HG02852 (cell line): ENCODE measurements at regions not wholly inside any gene's neighbourhood (a gene's known extent, or its start where the extent isn't known, plus 50 kb on each side); places are given as distances from the start of the nearest gene placed in this dataset.
"Not testable (repeated sequence)": the region's sequence is repeated elsewhere in the genome, so short reads cannot be mapped to it uniquely, and the experiment has no call there.

Experiments
- ATAC-seq: cut with Tn5 transposase; IDR thresholded peaks from one replicate; pipeline ENCODE4 v1.9.1; 2021; ENCODE audit warnings: mild to moderate bottlenecking, moderate library complexity; ENCODE audit not compliant: unreplicated experiment

DNA sequence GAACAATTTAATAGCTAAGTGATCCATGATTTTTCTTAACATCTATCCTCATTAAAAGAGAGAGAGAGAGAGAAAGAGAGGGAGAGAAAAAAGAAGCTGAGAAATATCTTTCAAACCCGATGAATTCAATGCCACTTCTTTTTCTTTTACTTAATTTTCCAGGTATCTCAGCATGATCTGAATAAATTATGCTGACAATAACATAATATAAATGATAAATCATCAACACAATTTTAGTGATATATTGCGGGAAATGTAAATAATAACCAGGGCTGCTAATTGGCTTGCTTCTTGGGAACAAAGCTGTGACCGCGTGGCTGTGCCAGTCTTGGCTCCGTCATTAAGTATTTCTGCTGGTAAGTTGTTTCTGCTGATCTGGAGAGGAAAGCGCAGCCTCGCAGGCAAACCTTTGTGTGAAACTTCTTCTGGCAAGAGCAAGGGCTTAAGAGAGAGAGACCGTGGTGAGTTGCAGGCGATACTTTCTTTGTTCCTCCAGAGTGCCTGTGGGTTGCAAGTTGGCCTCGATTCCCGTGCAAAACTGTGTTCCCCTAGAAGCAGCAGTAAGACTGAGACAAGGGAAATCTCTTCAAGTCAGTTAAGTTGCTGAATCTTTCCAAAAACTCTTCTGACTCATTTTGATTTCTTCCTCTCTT is 489.1 kb upstream of the TSHZ3 start:
- no peak for ATAC-seq

DNA sequence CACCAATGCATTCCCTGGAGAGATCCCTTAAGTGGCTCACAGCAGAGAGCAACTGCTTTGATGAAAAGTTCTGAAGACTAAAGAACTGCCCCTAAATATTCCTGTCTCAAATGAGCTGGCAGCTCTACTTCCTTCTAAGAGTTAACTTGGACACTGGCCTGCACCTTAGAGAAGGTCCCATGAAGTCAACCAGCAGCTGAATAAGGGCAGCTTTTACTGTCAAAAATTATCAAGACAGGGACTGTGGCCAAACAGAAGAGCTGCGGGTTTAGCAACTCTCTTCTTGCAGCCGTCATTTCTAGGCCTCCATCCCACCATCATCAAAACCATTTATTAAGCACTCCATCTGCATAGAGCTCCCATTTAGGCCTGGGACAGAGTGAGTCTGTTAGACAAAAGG is 491.1 kb upstream of the TSHZ3 start:
- ATAC-seq = no peak

DNA sequence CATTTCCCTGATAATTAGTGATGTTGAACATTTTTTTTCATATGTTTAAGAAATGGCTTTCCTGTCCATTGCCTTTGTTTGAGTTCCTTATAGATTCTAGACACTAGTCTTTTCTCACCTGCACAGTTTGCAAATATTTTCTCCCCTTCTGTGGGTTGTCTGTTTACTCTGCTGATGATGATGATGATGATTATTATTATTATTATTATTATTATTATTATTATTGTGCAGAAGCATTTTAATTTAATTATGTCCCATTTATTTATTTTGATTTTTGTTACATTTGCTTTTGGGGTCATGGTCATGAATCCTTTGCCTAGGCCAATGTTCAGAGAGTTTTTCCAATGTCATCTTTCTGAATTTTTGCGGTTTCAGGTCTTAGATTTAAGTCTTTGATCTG is 492.5 kb upstream of the TSHZ3 start:
- no peak for ATAC-seq

DNA sequence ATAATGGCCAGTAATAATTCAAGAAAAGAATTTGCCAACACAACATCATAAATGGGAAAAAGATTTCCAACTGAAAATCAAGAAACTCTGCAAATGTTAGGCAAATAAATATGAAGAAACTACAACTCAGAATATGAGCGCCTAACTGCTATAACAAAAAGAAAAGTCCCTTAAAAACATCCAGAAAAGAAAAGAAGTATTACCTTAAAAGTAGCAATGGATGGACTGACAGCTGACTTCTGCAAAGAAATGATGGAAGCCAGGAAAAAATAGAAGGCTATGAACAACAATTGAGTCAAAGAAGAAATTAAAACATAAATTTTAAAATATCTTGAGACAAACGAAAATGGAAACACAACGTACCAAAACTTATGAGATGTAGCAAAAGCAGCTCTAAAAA is 482.3 kb upstream of the ZNF507 start:
- ATAC-seq = no peak

DNA sequence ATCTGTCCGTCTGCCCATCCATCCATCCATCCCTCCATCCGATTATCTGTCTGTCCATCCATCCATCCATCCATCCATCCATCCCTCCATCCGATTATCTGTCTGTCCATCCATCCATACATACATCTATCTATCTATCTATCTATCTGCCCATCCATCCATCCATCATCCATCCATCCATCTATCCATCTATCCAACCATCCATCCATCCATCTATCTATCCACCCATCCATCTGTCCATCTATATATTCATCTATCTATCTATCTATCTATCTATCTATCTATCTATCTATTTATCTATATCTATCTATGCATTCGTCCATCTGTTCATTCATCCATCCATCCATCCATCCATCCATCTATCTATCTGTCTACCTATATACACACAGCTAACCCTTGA is 471.1 kb upstream of the ZNF507 start:
- no peak for ATAC-seq

DNA sequence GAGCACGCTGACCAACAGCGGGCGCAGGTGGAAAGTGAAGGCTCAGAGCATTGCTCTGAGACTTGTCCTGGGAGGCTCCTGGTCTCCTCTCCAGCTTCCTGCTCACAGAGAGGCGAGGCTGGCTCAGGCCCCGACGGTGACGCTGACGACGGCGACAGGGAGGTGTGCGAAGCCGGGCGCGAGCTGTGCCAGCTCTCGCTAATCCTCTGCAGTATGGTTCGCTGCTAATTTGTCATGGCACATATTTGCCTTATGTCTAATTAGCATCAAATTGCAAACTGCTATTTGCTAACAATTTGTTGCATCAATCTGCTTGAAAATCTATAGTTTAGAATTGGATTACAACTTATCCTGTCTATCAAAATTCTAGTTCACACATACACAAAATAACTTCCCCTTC is 469.8 kb upstream of the ZNF507 start:
- ATAC-seq = no peak

GRCh38 chr19:31880283-31880682 is 465.1 kb upstream of the ZNF507 start:
- no peak for ATAC-seq

GRCh38 chr19:31881988-31882387 is 463.4 kb upstream of the ZNF507 start:
- ATAC-seq = no peak

- no peak for ATAC-seq
Measured at GRCh38 chr19:31882709-31883108, 462.7 kb upstream of the ZNF507 start.

DNA sequence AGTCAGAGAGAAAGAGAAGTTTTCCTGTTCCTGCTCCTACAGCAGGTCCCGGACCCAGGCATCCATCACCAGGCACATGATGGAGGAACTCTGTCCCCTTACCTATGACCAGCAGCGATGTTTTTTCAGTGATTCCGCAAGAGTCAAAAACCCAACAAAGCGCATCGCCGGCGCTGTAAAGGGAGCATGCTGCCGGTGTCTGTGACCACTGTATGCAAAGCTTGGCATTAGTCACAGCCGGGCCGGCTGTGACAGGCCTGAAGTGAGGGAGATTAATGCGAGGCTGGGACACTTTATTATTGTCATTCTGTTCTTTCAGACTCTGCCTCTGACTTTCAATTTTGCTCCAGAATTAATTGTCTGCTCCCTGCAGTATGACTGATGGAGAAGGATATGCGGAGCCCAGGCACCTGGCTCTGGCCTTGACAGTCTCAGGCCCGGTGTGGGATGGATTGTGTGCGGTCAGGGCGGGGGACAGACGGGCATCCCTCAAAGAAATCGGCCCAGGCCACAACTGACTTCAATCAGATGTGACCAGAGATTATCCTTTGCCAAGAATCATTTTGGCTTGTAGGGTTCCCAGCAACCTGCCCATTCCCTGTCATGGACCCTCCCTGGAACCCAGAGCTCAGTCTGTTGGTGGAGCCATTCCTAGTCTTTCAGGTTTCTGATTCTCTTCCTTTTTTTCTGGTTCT is 462.0 kb upstream of the ZNF507 start:
- ATAC-seq = no peak

GRCh38 chr19:31885280-31885853 is 460.0 kb upstream of the ZNF507 start:
- no peak for ATAC-seq

GRCh38 chr19:31890230-31890629 is 455.2 kb upstream of the ZNF507 start:
- ATAC-seq = no peak

DNA sequence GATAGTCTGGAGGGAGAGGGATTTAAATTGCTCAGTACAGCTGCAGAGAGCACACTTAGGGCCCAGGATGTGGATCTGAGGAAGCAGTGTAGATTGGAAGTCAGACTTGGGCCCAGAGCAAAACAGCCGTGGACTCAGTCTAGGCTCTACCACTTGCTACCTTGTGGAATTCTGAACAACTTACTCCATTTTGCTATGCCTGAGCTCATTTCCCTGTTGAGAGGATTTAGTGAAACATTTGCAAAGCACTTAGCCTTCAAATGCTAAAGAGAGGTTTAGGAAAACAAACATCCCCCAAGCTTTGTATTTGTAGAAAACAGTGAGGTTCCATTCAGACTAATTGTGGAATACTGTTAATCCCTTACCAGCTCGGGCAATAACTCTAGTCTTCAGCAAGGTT is 453.4 kb upstream of the ZNF507 start:
- ATAC-seq = no peak

DNA sequence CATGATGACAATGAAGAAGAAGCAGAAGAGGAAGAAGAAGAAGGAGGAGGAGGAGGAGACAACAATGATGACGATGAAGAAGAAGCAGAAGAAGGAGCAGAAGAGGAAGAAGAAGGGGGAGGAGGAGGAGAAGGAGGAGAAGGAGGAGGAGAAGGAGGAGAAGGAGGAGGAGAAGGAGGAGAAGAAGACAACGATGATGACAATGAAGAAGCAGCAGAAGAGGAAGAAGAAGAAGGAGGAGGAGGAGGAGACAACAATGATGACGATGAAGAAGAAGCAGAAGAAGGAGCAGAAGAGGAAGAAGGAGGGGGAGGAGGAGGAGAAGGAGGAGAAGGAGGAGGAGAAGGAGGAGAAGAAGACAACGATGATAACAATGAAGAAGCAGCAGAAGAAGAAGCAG is 451.9 kb upstream of the ZNF507 start:
- not testable (repeated sequence) for ATAC-seq

DNA sequence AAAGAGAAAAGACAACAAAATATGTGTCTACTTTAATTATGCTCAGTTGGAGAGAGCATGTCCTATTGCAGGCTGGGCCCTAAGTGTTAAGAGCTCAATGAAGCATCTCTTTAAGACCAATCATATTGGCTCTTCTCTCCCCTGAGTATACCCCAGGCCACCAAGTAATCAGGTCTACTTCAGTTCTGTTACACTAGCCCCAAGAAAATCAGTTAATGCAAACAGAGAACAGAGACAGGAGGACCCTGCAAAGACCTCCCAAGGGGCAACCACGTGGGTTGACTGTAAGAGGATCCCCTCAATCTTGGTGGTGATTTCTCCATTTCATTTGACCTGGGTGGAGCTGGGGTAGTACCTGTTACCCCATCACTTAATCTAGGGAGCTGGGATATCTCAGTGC is 451.0 kb upstream of the ZNF507 start:
- no peak for ATAC-seq

DNA sequence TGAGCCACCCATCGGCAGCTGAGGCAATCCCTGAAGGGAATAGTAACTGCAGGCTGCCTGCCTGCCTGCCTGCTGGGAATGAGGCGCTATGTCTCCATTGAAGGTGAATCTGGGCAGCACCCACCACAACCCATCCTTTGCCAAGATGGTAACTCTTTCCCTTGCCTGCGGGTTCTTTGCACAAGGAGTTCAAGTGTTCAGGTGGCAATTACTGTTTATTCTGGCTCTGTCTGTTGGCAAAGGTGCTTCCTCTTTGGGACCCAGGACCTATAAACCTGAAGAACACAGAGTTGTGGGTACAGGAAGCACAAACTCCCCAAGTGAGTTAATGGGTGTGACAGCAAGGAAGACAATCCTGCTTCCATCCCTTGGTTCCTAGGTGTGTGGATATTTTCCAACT is 448.1 kb upstream of the ZNF507 start:
- no peak for ATAC-seq

- no peak for ATAC-seq
Measured at GRCh38 chr19:31900991-31901390, 444.4 kb upstream of the ZNF507 start.

DNA sequence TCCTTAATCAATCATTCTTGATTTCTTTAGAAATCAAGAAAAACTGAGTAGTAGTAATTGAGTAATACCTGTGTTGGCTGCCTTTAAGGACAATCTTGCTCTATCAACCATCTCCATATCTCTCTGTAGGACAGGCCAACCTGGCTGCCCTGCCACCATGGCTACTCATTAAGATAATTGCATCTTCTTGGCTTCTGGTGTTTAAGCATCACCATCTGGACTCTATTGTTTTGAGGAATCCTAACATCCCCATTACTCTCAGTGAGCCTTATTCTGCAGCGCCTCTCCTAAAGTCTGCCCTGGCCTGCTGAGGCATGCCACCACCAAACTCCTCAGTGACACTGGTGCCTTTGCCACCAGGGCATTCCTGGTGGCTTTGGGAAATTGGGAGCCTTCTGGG is 442.6 kb upstream of the ZNF507 start:
- no peak for ATAC-seq

GRCh38 chr19:31903979-31904378 is 441.4 kb upstream of the ZNF507 start:
- no peak for ATAC-seq

- ATAC-seq = no peak
Measured at GRCh38 chr19:31906111-31906871, 439.1 kb upstream of the ZNF507 start.

GRCh38 chr19:31907661-31908060 is 437.7 kb upstream of the ZNF507 start:
- ATAC-seq = no peak

DNA sequence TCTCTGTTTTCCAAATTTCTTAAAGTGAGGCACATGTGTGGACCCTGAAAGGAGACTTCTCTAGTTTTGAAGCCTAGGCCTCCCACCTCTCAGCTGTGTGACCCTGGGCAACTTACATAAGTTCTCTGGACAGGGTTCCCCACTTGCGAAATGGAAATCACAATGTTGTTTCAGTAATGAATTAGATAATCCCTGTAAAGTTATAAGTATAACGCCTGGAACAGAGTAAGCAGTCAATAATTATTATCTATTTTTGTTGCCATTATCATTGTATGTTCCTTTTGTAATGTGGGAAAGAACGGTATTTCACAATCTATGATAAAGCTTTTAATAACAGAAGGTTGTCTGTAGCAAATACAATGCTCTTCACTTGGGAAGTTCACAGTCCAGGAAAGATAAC is 437.3 kb upstream of the ZNF507 start:
- no peak for ATAC-seq
